ENCODE measurements at regions not wholly inside any gene's neighbourhood (a gene's known extent, or its start where the extent isn't known, plus 50 kb on each side); places are given as distances from the start of the nearest gene placed in this dataset.
"Not testable (repeated sequence)": the region's sequence is repeated elsewhere in the genome, so short reads cannot be mapped to it uniquely, and the experiment has no call there.

DNA sequence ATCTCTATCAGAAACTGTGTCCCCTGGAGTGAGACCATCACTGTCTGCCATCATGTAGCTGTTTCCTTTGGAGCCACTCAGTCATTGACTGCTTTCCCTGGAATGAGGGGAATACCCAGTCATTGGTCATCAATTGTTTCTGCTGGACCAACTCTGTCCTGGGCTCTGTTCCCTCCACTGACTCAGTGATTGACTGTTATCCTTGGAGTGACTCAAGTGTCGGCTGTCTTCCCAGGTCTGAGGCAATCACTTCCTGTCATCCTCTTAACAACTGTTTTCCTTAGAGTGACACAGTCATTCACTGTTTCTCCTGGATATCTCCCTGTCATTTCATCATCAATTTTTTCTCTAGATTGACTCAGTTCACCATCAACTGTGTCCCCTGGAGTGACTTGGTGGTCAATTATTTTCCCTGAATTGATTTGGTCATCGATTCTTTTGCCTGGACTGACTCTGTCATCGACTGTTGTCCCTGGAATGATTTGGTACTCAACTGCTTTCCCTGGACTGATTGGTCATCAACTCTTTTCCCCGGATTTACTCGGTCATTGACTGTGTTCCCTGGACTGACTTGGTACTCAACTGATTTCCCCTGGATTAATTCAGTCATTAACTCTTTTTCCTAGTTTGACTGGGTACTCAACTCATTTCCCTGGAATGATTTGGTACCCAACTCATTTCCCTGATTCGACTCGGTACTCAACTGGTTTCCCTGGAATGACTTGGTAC is 327.9 kb upstream of the VCX start:
- DNase-seq: no peak

DNA sequence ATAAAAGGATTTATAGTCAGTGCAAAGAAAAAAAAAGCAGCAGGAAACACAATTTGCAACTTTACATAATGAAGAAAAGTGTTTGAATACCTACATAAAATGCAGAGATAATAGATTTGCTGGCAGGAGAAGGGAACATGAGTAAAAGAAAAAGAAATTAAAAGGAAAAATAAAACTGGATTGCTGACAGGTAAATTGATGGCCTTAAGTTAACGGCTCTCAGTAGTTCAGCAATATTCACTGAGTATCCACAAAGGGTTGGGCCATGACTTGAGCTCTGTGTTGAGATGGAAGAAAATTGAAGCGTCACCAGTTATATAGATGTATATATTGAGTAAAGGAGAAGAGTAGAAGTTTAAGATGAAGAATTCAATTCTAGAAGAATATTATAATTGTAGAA is 330.1 kb upstream of the VCX start:
- no peak for DNase-seq

DNA sequence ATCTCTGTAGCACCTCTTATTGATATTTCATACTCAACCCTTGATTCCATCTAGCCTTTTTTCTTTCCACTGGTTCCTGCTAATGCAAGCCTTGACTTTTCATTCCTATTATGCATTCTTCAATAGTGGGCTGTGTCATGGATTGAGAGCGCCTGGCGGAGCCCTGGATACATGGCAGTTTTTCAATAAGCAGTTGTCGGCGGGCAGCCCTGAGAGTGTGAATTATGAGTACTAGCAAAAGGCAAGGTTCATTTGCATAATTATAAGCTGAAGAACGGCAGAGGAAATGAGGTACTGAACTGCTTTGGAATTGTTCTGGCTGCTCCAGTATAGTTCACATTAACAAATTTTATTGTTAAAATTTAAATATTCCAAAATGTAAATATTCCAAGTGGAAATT is 339.7 kb upstream of the VCX start:
- DNase-seq: no peak

DNA sequence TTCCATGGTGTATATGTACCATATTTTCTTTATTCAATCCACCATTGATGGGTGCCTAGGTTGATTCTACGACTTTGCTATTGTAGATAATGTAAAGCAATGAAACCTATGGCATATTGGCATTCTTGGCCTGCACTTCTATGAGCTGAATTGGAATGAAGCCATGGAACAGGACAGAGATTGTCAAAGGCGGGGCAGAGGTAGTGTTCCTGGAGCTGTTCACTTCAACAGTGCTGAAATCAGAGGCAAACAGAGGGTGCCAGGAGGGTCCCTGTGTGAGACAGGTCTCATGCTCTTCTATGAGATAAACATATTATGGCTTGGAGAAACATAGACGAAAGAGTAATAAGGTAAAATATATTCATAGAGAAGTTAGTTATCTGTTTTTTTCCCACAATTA is 342.6 kb upstream of the VCX start:
- no peak for DNase-seq

DNA sequence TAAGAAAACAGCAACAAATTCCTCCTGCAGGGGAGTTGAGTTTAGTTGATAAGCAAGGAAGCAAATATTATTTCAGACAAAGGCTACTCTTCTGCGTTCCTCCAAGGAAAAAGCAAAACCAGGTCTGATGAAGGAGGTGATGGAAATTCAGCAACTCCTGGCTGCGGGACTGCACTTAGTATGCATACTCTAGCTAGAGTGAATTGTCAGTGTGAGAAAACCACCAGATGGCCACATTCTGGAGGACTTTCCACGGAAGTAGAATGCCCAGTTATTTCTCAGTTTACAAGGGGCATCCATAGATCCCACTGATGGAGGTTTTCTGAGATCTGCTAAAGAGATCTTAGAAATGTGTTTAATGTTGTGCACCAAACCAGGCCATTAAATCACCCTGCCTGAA is 338.6 kb upstream of the PUDP start:
- no peak for DNase-seq

DNA sequence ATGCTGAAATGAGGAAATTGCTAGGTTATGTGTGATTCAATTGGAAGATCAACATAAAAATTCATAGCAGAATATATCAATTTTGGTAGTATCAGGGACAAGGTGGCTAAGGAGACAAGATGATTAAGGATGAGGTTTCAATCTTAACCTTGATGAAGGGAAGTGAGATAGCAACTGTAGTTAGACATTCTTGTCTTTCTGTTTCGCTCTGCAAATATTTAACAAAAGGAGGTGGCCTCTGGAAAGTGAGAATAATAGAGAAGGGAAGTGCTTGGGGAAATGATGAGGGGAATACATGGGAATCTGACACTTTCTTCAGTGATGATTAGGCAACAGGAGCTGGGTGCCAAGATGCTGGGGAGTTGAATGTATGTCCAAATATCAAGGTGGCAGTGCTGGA is 337.1 kb upstream of the PUDP start:
- no peak for DNase-seq

DNA sequence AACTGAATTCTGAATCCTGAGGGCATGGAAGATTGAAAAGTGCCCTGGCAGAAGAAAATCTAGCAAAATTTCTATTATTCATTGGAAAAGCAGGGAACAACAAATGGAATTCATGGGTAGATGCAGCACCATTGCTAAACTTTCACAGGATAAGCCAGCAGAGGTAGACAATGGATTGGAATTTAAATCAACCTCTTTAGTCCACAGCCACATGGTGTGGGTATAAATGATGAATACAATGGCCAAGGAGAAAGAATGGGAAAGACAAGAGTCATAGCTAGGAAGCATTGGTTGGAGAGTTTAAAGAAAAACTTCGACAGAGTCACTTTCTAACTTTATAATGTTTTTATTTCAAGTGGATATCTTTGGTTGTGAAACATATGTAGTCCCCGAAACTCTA is 332.8 kb upstream of the PUDP start:
- DNase-seq: no peak

DNA sequence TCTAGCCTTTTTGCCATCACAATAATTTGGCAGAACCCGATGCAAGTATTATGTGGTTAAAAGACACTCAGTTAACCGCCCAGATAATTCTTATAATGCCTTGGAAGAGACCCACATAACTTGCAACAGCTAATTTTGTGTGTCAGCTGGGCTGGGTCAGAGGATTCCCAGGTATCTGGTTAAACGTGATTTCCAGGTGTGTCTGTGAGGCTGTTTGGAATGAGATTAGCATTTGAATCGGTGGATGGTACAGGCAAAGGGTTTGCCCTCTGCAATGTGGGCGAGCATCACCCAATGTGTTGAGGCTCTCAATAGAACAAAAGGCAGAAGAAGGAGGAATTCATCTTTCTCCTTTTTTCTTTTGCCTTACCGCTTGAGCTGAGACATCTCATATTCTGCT is 314.2 kb upstream of the PUDP start:
- no peak for DNase-seq

DNA sequence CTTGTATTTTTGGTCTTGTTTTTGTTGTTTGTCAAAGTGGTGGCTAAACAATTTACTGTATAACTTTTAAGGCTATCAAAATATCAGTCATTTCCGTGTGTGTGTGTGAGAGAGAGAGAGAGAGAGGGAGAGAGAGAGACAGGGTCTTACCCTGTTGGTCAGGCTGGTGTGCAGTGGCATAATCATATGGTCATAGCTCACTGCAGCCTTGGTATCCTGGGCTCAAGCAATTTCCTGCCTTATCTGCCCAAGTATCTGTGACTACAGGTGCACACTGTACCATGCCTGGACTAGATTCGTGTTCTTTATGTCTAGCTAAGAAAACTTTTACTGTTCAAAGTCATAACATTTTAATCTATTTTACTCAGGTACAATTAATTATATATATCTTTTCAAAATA is 313.1 kb upstream of the PUDP start:
- not testable (repeated sequence) for DNase-seq

DNA sequence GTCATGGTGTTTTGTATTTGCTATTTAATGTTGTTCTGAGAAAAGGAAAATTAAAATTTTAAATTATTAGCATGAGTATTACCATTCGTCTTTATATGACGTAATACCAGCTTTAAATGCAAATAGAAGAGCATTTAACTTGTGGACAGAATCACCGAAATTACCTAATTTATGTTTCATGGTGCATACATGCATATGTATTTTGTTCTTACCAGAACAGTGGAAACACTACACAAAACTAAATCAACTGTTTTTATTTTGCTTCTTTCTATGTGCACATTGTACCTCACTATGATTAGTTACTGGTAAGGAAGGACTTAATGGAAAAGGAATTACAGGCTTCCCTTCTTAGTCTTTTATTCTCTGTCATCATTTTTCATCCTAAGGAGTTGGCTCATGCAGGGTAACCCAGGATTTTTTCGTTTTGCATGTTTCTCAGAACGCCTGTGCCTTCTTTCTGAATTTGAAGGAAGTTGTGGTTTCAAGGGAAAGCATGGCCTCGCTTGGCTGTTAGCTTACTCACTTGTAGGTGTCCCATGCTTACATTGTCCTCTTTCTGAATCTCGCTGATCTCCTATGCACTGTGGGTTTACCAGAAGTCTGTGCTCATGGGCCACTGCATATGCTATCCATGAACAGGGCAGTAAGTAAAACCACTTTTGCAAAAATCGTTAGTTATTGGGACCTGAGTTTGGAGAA is 300.0 kb upstream of the PUDP start:
- no peak for DNase-seq

DNA sequence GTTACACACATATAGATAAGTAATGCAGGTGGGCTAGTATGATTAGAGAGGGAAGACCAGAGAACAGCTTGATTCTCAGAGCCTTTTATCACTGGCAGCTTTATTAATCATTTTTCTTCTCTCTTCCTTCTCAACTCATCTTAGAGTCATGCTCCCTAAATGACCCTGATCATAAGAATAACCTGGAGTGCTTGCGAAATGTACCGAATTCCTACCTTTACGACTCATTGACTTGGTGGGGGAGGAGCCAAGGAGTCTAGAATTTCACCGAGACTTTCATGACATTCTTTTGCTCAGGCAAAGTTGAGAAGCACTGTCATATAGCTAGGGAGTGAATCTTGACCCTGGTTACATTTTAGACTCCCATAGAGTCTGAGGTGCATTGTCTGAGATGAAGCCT is 298.9 kb upstream of the PUDP start:
- DNase-seq: no peak

DNA sequence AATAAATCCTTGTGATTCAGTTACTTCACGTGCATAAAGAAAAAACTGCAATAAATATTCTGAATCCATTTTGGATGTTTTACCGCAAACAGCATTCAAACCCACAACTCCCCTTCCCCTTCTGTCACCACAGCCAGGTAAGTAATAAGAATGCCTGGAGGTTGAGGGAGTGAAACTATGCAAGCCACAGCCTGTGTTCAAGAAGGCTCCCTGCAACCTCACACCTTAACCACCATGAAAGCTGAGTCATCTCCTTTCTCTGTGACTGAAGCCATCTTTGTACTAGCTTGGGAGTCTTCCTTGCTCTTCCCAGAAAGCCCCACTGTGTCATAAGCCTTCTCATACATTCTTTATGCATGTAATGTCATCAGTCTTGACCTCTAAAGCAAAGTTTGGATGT is 297.0 kb upstream of the PUDP start:
- DNase-seq: peak in 1 of 5 experiments; percentile 2

DNA sequence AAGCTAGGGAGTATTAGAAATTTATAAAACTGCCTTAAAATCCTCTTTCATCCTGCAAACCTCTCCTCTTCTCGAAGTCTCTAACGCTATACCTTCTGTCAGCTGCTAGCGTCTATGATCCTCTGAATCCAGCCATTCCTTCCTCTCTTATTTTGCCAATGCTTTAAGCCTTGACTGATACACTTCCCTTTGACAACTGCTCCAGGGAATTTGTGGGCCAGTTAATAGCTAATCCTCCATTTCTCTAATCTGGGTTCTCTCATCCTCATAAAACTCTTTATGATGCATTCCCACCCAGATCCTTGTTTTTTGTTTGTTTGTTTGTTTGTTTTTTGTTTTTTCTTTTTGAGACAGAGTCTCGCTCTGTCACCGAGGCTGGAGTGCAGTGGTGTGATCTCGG is 293.6 kb upstream of the PUDP start:
- DNase-seq: no peak

DNA sequence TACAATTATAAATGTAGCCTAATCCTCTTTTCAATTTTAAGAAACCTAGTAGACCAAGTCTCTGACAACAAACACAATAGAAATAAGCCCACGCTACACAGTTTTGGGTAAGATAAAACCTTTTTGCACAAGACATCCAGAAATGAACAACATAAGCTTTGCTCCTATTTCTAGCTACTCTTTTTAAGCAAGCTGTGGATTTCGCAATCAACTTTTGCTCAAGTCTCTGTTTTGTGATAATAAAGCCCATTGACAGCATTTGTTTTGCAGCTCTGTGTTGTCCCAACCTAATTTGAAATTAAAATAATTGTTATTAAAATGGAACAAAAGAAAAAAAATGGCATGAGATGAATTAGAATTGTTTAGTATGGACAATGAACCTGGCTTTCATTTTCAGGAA is 287.9 kb upstream of the PUDP start:
- no peak for DNase-seq

DNA sequence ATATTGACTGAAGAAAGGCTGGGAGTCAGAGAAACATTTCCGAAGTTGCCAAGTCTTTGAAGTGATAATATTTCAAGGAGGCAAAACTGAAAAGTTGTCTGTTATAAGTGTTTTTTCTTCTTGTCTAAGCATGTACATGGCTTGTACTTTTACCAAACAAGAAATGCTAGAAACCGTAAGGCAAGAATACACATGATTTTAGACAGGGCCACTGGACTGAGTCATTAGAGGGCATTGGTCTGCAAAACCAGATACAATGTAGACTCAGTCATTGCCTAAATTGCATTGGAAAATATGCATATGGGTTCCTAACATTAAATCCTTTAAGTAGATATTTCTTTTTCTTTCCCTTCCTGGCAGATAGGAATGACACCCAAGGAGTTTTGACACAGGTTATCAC is 284.9 kb upstream of the PUDP start:
- DNase-seq: no peak

DNA sequence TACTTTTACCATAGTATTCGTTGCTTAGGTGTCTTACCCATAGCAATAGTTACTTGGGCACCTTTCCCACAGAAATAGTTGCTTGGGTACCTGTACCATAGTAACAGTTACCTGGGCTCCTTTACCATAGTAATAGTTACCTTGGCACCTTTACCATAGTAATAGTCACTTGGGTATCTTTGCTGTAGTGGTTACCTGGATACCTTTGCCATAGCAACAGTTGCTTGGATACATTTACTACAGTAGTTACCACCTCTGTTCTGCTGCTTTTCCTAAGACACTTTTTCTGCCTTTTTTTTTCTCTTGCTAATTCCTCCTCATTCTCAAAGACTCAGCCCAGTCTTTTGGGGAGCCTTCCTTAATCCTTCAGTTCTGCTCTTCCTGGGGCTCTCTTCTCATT is 272.8 kb upstream of the PUDP start:
- DNase-seq: no peak

DNA sequence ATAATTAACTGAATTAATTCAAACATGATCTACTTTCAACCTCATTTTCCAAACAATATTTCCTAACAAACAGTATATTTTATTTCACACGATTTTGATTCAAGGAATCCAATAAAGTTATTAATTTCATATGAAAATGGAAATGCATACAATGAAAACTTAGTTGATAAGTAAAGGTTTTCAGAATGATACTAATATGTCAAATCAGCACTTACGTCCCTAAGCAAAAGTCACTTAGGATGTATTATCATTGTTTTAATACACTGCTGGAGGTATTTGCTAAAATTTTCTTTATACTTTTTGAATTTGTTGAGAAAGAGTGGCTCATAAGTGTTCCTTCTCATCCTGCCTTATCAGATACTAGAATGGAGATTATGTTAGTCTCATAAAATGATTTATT is 266.8 kb upstream of the PUDP start:
- DNase-seq: no peak

DNA sequence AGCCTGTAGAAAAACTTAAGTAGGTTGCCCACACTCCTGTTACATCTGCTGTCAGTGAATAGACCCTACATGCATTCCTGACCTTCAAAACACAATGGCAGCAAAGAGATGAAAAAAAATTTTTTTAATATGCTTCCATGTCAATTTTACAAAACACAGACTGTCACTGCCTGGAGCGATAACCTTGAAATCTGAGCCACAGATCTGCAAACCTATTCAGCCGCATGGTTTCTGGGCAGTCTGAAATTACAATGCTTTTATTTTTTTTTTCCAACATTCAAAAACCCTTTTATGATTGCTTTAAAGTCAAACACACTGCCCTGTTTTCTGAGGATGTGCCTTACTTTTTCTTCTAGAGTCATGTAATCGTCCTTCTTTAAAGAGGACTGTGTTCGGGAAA is 264.9 kb upstream of the PUDP start:
- no peak for DNase-seq

DNA sequence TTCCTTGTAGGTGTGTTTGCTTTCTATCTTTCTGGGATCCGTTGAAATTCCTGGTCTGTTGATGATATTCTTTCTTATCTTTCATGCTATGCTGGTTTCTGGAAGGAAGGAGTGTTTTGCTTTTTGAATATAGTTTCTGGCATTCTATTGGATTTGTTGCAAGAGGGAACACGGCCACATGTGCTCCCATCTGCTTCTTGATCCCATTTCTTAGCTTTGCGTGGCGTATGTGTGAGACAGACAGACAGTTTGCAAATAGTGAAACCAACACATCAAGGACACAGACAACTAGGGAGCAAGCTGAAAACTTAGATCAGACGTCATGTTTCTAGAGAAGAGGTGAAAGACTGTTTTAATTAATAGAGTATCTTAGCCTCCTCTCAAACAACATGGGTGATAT is 261.9 kb upstream of the PUDP start:
- DNase-seq: no peak

DNA sequence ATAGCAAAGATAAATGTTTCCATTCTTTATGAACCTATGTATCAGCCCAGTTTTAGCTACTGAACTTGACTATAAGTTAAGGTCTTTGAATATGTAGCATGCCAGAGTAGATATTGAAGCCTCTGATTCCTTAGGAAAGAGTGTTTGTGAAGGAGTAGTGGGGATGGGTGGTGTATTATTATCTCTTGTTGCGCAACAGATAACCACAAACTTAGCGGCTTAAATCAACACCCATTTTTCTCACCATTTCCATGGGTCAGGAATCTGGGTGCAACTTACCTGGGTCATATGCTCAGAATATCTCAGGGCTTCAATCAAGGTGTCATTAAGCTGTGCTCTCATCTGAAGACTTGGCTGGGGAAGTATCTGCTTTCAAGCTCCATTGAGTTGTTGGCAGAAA is 251.4 kb upstream of the PUDP start:
- no peak for DNase-seq

DNA sequence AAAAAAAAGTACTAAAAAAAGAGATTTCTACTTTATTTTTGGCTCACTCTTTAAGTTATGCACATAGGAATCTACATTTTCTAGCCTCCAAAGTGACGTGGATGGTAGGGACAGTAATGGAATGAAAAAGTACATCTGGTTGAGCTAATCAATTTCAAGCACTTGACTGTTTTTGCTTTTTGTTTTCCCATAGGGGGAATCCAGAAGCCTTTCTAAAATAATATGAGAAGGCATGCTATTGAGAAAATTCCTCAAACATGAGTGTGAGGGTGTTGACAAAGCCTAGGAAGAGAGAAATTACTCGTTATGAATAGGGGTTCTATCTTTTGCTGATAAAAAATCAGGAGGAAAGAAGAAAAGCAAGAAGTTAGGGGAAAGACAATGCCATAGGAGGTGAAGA is 242.5 kb upstream of the PUDP start:
- DNase-seq: no peak

DNA sequence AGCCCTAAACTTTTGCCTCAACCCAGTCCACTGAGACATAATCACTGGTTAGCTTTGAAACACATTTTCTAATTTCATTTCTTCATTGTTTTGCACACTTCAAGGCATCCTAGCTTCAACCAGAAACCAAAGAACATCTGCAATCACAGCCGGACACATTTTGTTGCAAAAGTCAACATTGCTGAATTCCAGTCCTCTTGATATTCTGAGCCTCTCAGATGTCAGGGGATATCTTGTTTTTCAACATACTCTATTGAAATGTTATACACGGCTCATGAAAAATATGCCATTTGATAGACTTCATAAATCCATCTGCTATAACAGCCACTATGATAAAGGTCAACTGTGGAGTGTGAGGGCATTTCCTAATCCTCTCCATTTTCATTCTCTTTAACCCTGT is 241.6 kb upstream of the PUDP start:
- DNase-seq: no peak

DNA sequence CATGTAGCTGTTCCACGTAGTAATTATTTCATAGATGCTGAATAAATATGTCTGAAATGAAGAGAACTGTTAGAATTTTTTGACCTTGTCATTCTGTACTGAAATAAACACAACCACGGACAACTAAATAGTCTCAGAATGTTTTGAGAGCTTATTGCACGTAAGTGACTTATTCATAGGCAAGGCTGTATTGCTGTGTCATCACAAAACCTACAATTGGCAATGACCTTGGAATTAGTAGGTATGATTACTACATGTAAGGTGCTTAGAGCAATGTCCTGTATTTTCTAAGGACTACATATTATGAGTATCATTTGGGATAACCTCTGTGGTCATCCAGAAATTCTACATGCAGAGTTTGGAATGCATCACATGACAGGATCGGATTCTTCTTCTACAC is 237.2 kb upstream of the PUDP start:
- no peak for DNase-seq

DNA sequence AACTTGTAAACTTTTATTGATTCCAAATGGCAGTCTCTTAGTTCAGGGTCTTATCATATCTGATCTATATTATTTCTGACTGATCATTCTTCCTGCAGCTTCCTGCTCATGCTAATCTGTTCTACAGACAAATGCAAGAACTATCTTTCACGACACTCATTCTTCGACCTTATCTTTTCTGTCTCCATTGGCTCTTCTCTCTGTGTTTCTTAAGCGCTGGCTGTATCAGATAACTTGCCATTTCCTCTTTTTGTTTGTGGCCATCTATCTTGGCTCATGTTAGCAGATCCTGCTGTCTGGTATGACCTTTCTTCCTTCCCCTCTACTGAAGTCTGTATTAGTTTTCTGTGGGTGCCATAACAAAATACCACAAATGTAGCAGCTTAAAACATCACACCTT is 230.5 kb upstream of the PUDP start:
- DNase-seq: no peak

Measured in T-helper 2 cell (primary cell).